ENCODE measurements at regions not wholly inside any gene's neighbourhood (a gene's known extent, or its start where the extent isn't known, plus 50 kb on each side); places are given as distances from the start of the nearest gene placed in this dataset.

GRCh38 chr4:56158483-56158882 is 209.7 kb downstream of the CEP135 start:
- FAIRE-seq, result no peak
- in situ Hi-C loops (cut with HindIII; ENCODE audit: extremely low pct_ligation_motif_present, low pct_unique_long_range_greater_than_20kb), result no loop called here
- TF ChIP-seq KAT2B (IDR thresholded peaks at IDR 0.05; ENCODE audit: borderline replicate concordance, low read depth, low read length) (no peak), CREM (IDR thresholded peaks at IDR 0.05) (no peak), CREM (CRISPR knock-in tag; IDR thresholded peaks at IDR 0.05) (no peak), ZNF432 (CRISPR knock-in tag; IDR thresholded peaks at IDR 0.05; ENCODE audit: borderline replicate concordance) (no peak), THAP9 (CRISPR knock-in tag; IDR thresholded peaks at IDR 0.05; ENCODE audit: borderline replicate concordance) (no peak)
- H3K27me3 ChIP-seq (ENCODE audit: control insufficient read depth in 1 of 2, insufficient read depth in 2 of 2, low read length in 2 of 2), result no peaks in the 10 kb centered on the region; a peak in 1 of 5 replicates
- ATAC-seq, result no peak
- 0 out of 2 replicates have a peak, but pooled peaks cover 5% of the 10 kb centered on the region for H3K4me1 ChIP-seq (ENCODE audit: insufficient read depth, low read length)
- BruUV-seq (replicated peaks), result no TSS peak
- no peaks in the 10 kb centered on the region for H3K79me2 ChIP-seq (ENCODE audit: insufficient read depth, low read length)
- intact Hi-C loops (cut with micrococcal nuclease; ENCODE audit: unreplicated experiment), result no loop called here
- H3K36me3 ChIP-seq (replicated peaks in 1 of 2; ENCODE audit: control insufficient read depth in 1 of 2, insufficient read depth in 2 of 2, low read length in 2 of 2), result no peaks in the 10 kb centered on the region
- H3K9ac ChIP-seq (ENCODE audit: insufficient read depth, low read depth, low read length), result no peak overlapping the region
- no peak overlapping the region for H3K27ac ChIP-seq (ENCODE audit: extremely low read length, insufficient read depth, low read length)
- H4K20me1 ChIP-seq (ENCODE audit: insufficient read depth, low read length), result no peaks in the 10 kb centered on the region
- no peak for DNase-seq (ENCODE audit: low spot score)
- no peak overlapping the region for H3K4me3 ChIP-seq (replicated peaks in 1 of 3; ENCODE audit: insufficient read depth in 1 of 3, low read depth in 2 of 3, low read length in 3 of 3)
- CTCF ChIA-PET (ENCODE audit: low intra/inter-chr PET ratio, low total read pairs), result no interaction called here
- H3K9me3 ChIP-seq (ENCODE audit: low read length), result no peaks in the 10 kb centered on the region
- 77% methylated on average over 5 of the region's 5 CpGs for WGBS (ENCODE audit: low lambda C conversion rate)
- no peak overlapping the region for H3K4me2 ChIP-seq (ENCODE audit: low read depth, low read length)
- no peak overlapping the region for H2AFZ ChIP-seq (ENCODE audit: low read length)
- POLR2A ChIA-PET, result no interaction called here

- intact Hi-C loops (cut with micrococcal nuclease; ENCODE audit: unreplicated experiment), result no loop called here
- ChIA-PET CTCF (ENCODE audit: low intra/inter-chr PET ratio, low total read pairs) (no interaction called here), POLR2A (no interaction called here)
- FAIRE-seq (no peak), DNase-seq (ENCODE audit: low spot score) (no peak), ATAC-seq (no peak)
- no peak overlapping the region for H3K27ac ChIP-seq (ENCODE audit: extremely low read length, insufficient read depth, low read length)
- in situ Hi-C loops (cut with HindIII; ENCODE audit: extremely low pct_ligation_motif_present, low pct_unique_long_range_greater_than_20kb), result no loop called here
- H3K36me3 ChIP-seq (replicated peaks in 1 of 2; ENCODE audit: control insufficient read depth in 1 of 2, insufficient read depth in 2 of 2, low read length in 2 of 2), result no peaks in the 10 kb centered on the region
- TF ChIP-seq LCORL (IDR thresholded peaks at IDR 0.05) (no peak), LCORL (CRISPR knock-in tag; IDR thresholded peaks at IDR 0.05) (no peak), ELF3 (CRISPR knock-in tag; IDR thresholded peaks at IDR 0.05) (no peak), FOXJ3 (CRISPR knock-in tag; IDR thresholded peaks at IDR 0.05; ENCODE audit: borderline replicate concordance) (no peak), ZNF367 (CRISPR knock-in tag; IDR thresholded peaks at IDR 0.05; ENCODE audit: borderline replicate concordance) (no peak), CTCF (CRISPR knock-in tag; IDR thresholded peaks at IDR 0.05) (no peak), CENPBD1 (CRISPR knock-in tag; IDR thresholded peaks at IDR 0.05; ENCODE audit: borderline replicate concordance, low read depth) (no peak), THAP8 (CRISPR knock-in tag; IDR thresholded peaks at IDR 0.05; ENCODE audit: borderline replicate concordance) (no peak)
- H3K27me3 ChIP-seq (ENCODE audit: control insufficient read depth in 1 of 2, insufficient read depth in 2 of 2, low read length in 2 of 2), result no peaks in the 10 kb centered on the region
- H3K9me3 ChIP-seq (ENCODE audit: low read length), result no peaks in the 10 kb centered on the region
- WGBS (ENCODE audit: low lambda C conversion rate), result 90% methylated on average over 6 of the region's 6 CpGs
- H3K4me3 ChIP-seq (replicated peaks in 1 of 3; ENCODE audit: insufficient read depth in 1 of 3, low read depth in 2 of 3, low read length in 3 of 3), result no peak overlapping the region
- no TSS peak for BruUV-seq (replicated peaks)
- no peak overlapping the region for H2AFZ ChIP-seq (ENCODE audit: low read length)
- 0 out of 2 replicates have a peak, but pooled peaks cover 5% of the 10 kb centered on the region for H3K4me1 ChIP-seq (ENCODE audit: insufficient read depth, low read length)
- H3K4me2 ChIP-seq (ENCODE audit: low read depth, low read length), result no peak overlapping the region
- no peaks in the 10 kb centered on the region for H3K79me2 ChIP-seq (ENCODE audit: insufficient read depth, low read length)
- H3K9ac ChIP-seq (ENCODE audit: insufficient read depth, low read depth, low read length), result no peak overlapping the region
- H4K20me1 ChIP-seq (ENCODE audit: insufficient read depth, low read length), result no peaks in the 10 kb centered on the region
Observed at GRCh38 chr4:56156141-56156540, 207.4 kb downstream of the CEP135 start.

Data from HepG2 (cell line).